ENCODE measurements at regions not wholly inside any gene's neighbourhood (a gene's known extent, or its start where the extent isn't known, plus 50 kb on each side); places are given as distances from the start of the nearest gene placed in this dataset.
A peak's percentile ranks its signal among the peaks of the same experiment; 100 is the strongest.

GRCh38 chr9:80222466-80223169, 650.9 kb downstream of the TLE4 start:
- WGBS, 10 experiments, result 0 to 100% (median 82%) methylated on average over 1 to 3 of the region's 3 CpGs
- Histone ChIP-seq H3K4me3 (no peak overlapping the region), H3K4me1 (replicated peaks in 1 of 2) (no peaks in the 10 kb centered on the region), H3K27ac (no peak overlapping the region)
- in situ Hi-C loops (cut with MboI; ENCODE audit: low pct_unique_long_range_greater_than_20kb in 2 of 9, low sequenced_read_pairs in 9 of 9, unreplicated experiment in 9 of 9), result no loop called here
- no peak for ATAC-seq (replicated peaks in 6 of 8)

- no peak for ATAC-seq (replicated peaks in 6 of 8)
- in situ Hi-C loops (cut with MboI; ENCODE audit: low pct_unique_long_range_greater_than_20kb in 2 of 9, low sequenced_read_pairs in 9 of 9, unreplicated experiment in 9 of 9), result no loop called here
- Histone ChIP-seq H3K27ac (no peak overlapping the region), H3K4me1 (replicated peaks in 1 of 2) (no peaks in the 10 kb centered on the region), H3K4me3 (no peak overlapping the region)
- WGBS, 10 experiments, result 39 to 100% (median 85%) methylated on average over 1 to 5 of the region's 6 CpGs; no CpG with 5 or more reads in 5 of the 10 experiments
Measured at GRCh38 chr9:80218328-80218727, 646.6 kb downstream of the TLE4 start.

- H3K27ac ChIP-seq, result no peak overlapping the region
- in situ Hi-C loops (cut with MboI; ENCODE audit: low pct_unique_long_range_greater_than_20kb in 2 of 9, low sequenced_read_pairs in 9 of 9, unreplicated experiment in 9 of 9), result no loop called here
- no peak overlapping the region for H3K4me3 ChIP-seq
- ATAC-seq (replicated peaks in 6 of 8), result no peak
- WGBS, 10 experiments, result 17 to 100% (median 100%) methylated on average over 1 to 4 of the region's 8 CpGs; no CpG with 5 or more reads in 5 of the 10 experiments
- no peaks in the 10 kb centered on the region for H3K4me1 ChIP-seq (replicated peaks in 1 of 2)
Measured at GRCh38 chr9:80213613-80214012, 641.8 kb downstream of the TLE4 start.

GRCh38 chr9:80208696-80209095, 636.9 kb downstream of the TLE4 start:
- in situ Hi-C loops (cut with MboI; ENCODE audit: low pct_unique_long_range_greater_than_20kb in 2 of 9, low sequenced_read_pairs in 9 of 9, unreplicated experiment in 9 of 9), result no loop called here
- Histone ChIP-seq H3K27ac (no peak overlapping the region), H3K4me1 (replicated peaks in 1 of 2) (no peaks in the 10 kb centered on the region), H3K4me3 (no peak overlapping the region)
- ATAC-seq (replicated peaks in 6 of 8), result no peak

GRCh38 chr9:80204054-80204453, 632.3 kb downstream of the TLE4 start:
- no peaks in the 10 kb centered on the region for H3K4me1 ChIP-seq (replicated peaks in 1 of 2)
- no peak overlapping the region for H3K27ac ChIP-seq
- in situ Hi-C loops (cut with MboI; ENCODE audit: low pct_unique_long_range_greater_than_20kb in 2 of 9, low sequenced_read_pairs in 9 of 9, unreplicated experiment in 9 of 9), result no loop called here
- no peak for ATAC-seq (replicated peaks in 6 of 8)
- H3K4me3 ChIP-seq, result no peak overlapping the region
- WGBS, 10 experiments, result 38 to 100% (median 90%) methylated on average over 2 of the region's 2 CpGs

GRCh38 chr9:80197661-80198060, 625.9 kb downstream of the TLE4 start:
- H3K4me1 ChIP-seq (replicated peaks in 1 of 2), result no peaks in the 10 kb centered on the region
- no peak overlapping the region for H3K4me3 ChIP-seq
- 0 to 100% (median 75%) methylated on average over 1 of the region's 1 CpG; no CpG with 5 or more reads in 1 of the 10 experiments for WGBS, 10 experiments
- no peak for ATAC-seq (replicated peaks in 6 of 8)
- in situ Hi-C loops (cut with MboI; ENCODE audit: low pct_unique_long_range_greater_than_20kb in 2 of 9, low sequenced_read_pairs in 9 of 9, unreplicated experiment in 9 of 9), result no loop called here
- no peak overlapping the region for H3K27ac ChIP-seq

- H3K4me1 ChIP-seq (replicated peaks in 1 of 2), result no peaks in the 10 kb centered on the region
- in situ Hi-C loops (cut with MboI; ENCODE audit: low pct_unique_long_range_greater_than_20kb in 2 of 9, low sequenced_read_pairs in 9 of 9, unreplicated experiment in 9 of 9), result no loop called here
- peak in 1 of 8 experiments; percentile 20 for ATAC-seq (replicated peaks in 6 of 8)
Measured at GRCh38 chr9:80191108-80191507, 619.3 kb downstream of the TLE4 start.

GRCh38 chr9:80188579-80188978, 616.8 kb downstream of the TLE4 start:
- no peak overlapping the region for H3K27ac ChIP-seq
- WGBS, 10 experiments, result 8 to 100% (median 100%) methylated on average over 1 to 4 of the region's 4 CpGs; no CpG with 5 or more reads in 3 of the 10 experiments
- no peak overlapping the region for H3K4me3 ChIP-seq
- in situ Hi-C loops (cut with MboI; ENCODE audit: low pct_unique_long_range_greater_than_20kb in 2 of 9, low sequenced_read_pairs in 9 of 9, unreplicated experiment in 9 of 9), result no loop called here
- H3K4me1 ChIP-seq (replicated peaks in 1 of 2), result no peaks in the 10 kb centered on the region
- ATAC-seq (replicated peaks in 6 of 8), result no peak

More at GRCh38 chr9:80191108-80191507, 619.3 kb downstream of the TLE4 start:
- Histone ChIP-seq H3K27ac (no peak overlapping the region), H3K4me3 (no peak overlapping the region)

GRCh38 chr9:80185112-80185738, 613.5 kb downstream of the TLE4 start:
- Histone ChIP-seq H3K27ac (no peak overlapping the region), H3K4me1 (replicated peaks in 1 of 2) (no peaks in the 10 kb centered on the region), H3K4me3 (no peak overlapping the region)
- WGBS, 10 experiments, result no CpG with 5 or more reads among the region's 27 CpGs
- in situ Hi-C loops (cut with MboI; ENCODE audit: low pct_unique_long_range_greater_than_20kb in 2 of 9, low sequenced_read_pairs in 9 of 9, unreplicated experiment in 9 of 9), result no loop called here
- ATAC-seq (replicated peaks in 6 of 8), result no peak

- 0 to 100% (median 80%) methylated on average over 1 to 2 of the region's 2 CpGs; no CpG with 5 or more reads in 1 of the 10 experiments for WGBS, 10 experiments
- no peak overlapping the region for H3K4me3 ChIP-seq
- in situ Hi-C loops (cut with MboI; ENCODE audit: low pct_unique_long_range_greater_than_20kb in 2 of 9, low sequenced_read_pairs in 9 of 9, unreplicated experiment in 9 of 9), result no loop called here
- no peak overlapping the region for H3K27ac ChIP-seq
- H3K4me1 ChIP-seq (replicated peaks in 1 of 2), result no peaks in the 10 kb centered on the region
- no peak for ATAC-seq (replicated peaks in 6 of 8)
Measured at GRCh38 chr9:80177949-80178480, 606.2 kb downstream of the TLE4 start.

GRCh38 chr9:80175286-80176150, 603.8 kb downstream of the TLE4 start:
- Histone ChIP-seq H3K4me3 (no peak overlapping the region), H3K27ac (no peak overlapping the region), H3K4me1 (replicated peaks in 1 of 2) (no peaks in the 10 kb centered on the region)
- ATAC-seq (replicated peaks in 6 of 8), result no peak
- in situ Hi-C loops (cut with MboI; ENCODE audit: low pct_unique_long_range_greater_than_20kb in 2 of 9, low sequenced_read_pairs in 9 of 9, unreplicated experiment in 9 of 9), result no loop called here
- WGBS, 10 experiments, result 0% methylated on average over 1 of the region's 1 CpG; no CpG with 5 or more reads in 3 of the 10 experiments

GRCh38 chr9:80163889-80164288, 592.1 kb downstream of the TLE4 start:
- in situ Hi-C loops (cut with MboI; ENCODE audit: low pct_unique_long_range_greater_than_20kb in 2 of 9, low sequenced_read_pairs in 9 of 9, unreplicated experiment in 9 of 9), result no loop called here
- peaks cover under 1 to 5% of the 10 kb centered on the region in 2 donors for H3K4me1 ChIP-seq (replicated peaks in 1 of 2)
- no peak for ATAC-seq (replicated peaks in 6 of 8)
- WGBS, 10 experiments, result 10 to 100% (median 72%) methylated on average over 1 to 3 of the region's 4 CpGs; no CpG with 5 or more reads in 3 of the 10 experiments
- H3K27ac ChIP-seq, result no peak overlapping the region
- no peak overlapping the region for H3K4me3 ChIP-seq

GRCh38 chr9:80158554-80159170, 586.9 kb downstream of the TLE4 start:
- H3K4me1 ChIP-seq (replicated peaks in 1 of 2), result peaks cover 16 to 35% of the 10 kb centered on the region in 2 donors

More at GRCh38 chr9:80158554-80159170, 586.9 kb downstream of the TLE4 start:
- peak in 2 of 8 experiments; percentile 24 to 36 for ATAC-seq (replicated peaks in 6 of 8)
- in situ Hi-C loops (cut with MboI; ENCODE audit: low pct_unique_long_range_greater_than_20kb in 2 of 9, low sequenced_read_pairs in 9 of 9, unreplicated experiment in 9 of 9), result no loop called here
- WGBS, 10 experiments, result 16 to 100% (median 63%) methylated on average over 1 to 4 of the region's 4 CpGs
- Histone ChIP-seq H3K27ac (no peak overlapping the region), H3K4me3 (no peak overlapping the region)
